ENCODE measurements at regions not wholly inside any gene's neighbourhood (a gene's known extent, or its start where the extent isn't known, plus 50 kb on each side); places are given as distances from the start of the nearest gene placed in this dataset.

DNA sequence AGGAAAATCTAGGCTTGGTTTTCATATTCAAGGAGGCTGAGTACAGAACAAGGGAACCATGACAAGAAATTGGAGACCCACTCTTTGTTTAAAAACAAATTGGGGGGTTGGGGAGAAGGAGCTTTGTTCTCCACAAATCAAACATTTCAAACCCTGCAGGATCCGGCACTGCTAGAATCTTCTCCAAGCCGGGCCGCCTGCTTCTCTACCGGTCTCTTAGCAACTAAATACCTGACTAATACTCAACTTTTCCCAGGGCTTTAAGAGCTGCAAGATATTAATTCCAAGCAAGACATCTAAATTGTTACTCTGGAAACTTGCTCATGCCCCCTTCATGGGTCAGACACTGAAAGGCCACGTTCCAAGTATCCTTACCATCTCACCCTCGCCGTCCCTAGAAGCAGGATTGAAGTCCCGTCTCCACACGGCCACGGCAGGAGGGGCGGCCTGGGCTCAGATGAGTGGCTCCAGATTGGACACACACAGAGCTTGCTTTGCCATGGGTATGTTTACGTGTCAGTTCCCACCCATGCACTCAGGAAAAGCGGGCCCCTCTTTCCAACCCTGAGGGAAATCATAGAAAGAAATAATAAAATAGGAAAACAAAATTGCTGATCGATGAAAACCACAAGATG is 126.4 kb upstream of the CDH4 start:
- no peak overlapping the region for H3K27ac Mint-ChIP-seq (ENCODE audit: unreplicated experiment)
- H3K4me1 Mint-ChIP-seq (ENCODE audit: unreplicated experiment): no peaks in the 10 kb centered on the region
- no peaks in the 10 kb centered on the region for H3K9me3 Mint-ChIP-seq (ENCODE audit: unreplicated experiment)
- no peaks in the 10 kb centered on the region for H3K36me3 Mint-ChIP-seq (ENCODE audit: unreplicated experiment)
- H3K4me3 Mint-ChIP-seq (ENCODE audit: unreplicated experiment): no peak overlapping the region
- TF ChIP-seq, protein P1, sequence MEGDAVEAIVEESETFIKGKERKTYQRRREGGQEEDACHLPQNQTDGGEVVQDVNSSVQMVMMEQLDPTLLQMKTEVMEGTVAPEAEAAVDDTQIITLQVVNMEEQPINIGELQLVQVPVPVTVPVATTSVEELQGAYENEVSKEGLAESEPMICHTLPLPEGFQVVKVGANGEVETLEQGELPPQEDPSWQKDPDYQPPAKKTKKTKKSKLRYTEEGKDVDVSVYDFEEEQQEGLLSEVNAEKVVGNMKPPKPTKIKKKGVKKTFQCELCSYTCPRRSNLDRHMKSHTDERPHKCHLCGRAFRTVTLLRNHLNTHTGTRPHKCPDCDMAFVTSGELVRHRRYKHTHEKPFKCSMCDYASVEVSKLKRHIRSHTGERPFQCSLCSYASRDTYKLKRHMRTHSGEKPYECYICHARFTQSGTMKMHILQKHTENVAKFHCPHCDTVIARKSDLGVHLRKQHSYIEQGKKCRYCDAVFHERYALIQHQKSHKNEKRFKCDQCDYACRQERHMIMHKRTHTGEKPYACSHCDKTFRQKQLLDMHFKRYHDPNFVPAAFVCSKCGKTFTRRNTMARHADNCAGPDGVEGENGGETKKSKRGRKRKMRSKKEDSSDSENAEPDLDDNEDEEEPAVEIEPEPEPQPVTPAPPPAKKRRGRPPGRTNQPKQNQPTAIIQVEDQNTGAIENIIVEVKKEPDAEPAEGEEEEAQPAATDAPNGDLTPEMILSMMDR (IDR thresholded peaks at IDR 0.05): no peak
- DNase-seq (ENCODE audit: extremely low spot score, unreplicated experiment): peak; percentile 76
- H3K27me3 Mint-ChIP-seq (ENCODE audit: unreplicated experiment): no peaks in the 10 kb centered on the region

DNA sequence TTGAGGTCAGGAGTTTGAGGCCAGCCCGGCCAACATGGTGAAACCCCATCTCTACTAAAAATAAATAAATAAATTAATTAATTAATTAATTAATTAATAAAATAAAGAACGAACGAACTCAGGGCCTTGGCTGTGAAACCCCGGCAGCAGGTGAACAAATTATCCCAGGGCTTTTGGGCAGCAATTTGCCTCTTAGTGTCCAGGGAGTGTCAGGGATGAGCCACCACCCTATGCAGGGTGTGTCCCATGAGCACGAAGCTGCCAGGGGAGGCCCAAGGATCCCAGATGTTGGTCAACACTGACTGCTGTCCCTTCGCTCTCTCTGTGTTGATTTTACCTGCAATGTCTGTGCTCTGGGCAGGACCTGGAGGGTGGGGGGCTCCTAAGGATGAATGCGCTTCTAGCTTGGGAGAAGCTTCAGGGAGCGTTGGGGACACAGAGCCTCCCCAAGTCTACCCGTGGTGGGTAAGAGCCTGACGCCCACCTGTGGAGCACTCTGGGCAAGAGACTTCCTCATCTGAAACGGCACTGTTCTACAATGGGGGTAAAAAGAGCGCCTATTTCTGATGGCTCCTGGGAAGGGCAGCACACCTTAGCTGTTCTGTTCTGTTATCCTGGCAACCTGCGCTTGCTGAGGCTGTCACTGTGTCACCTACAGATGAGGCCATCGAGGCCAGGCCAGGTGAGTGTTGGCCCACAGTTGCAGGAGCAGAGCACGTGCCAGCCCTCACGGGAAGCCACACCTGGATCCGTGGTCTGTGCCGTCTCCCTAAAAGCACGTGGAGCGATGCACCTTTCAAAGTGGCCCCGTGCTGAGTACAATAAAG is 125.5 kb upstream of the CDH4 start:
- Mint-ChIP-seq H3K27me3 (ENCODE audit: unreplicated experiment) (no peaks in the 10 kb centered on the region), H3K27ac (ENCODE audit: unreplicated experiment) (no peak overlapping the region), H3K9me3 (ENCODE audit: unreplicated experiment) (no peaks in the 10 kb centered on the region), H3K4me1 (ENCODE audit: unreplicated experiment) (no peaks in the 10 kb centered on the region), H3K4me3 (ENCODE audit: unreplicated experiment) (no peak overlapping the region), H3K36me3 (ENCODE audit: unreplicated experiment) (no peaks in the 10 kb centered on the region)
- DNase-seq (ENCODE audit: extremely low spot score, unreplicated experiment): peak; percentile 76
- TF ChIP-seq, protein P1 (IDR thresholded peaks at IDR 0.05): no peak

DNA sequence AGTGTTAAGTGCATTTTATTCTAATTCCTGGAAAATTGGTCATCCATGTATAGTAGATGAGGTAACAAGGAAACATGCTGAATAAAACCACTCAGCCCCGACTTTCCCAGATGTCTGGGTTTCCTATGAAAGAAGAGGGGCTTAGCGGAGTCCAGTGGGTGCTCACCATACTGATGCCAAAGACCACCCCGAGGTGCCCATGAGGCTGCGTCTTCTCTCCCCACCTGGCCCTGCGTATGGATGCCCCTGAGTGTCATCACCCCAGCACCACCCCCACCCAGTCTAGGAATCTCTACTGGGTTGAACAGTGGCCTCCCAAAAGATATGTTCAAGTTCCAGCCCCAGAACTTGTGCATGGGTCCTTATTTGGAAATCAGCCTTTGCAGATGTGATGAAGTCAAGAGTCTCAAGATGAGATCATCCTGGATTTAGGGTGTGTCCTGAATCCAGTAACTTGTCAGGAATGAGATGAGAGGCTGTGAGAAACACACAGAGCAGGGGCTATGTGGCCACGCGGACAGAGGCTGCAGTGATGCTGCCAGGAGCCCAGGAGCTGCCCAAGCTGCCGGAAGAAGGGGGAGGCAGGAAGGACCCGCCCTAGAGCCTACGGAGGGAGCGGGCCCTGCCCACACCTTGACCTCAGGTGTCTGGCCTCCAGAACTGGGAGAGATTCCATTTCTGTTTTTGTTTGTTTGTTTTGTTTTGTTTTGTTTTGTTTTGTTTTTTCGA is 124.6 kb upstream of the CDH4 start:
- DNase-seq (ENCODE audit: extremely low spot score, unreplicated experiment): peak; percentile 69
- Mint-ChIP-seq H3K36me3 (ENCODE audit: unreplicated experiment) (no peaks in the 10 kb centered on the region), H3K9me3 (ENCODE audit: unreplicated experiment) (no peaks in the 10 kb centered on the region), H3K27me3 (ENCODE audit: unreplicated experiment) (no peaks in the 10 kb centered on the region), H3K4me3 (ENCODE audit: unreplicated experiment) (no peak overlapping the region), H3K27ac (ENCODE audit: unreplicated experiment) (no peak overlapping the region), H3K4me1 (ENCODE audit: unreplicated experiment) (no peaks in the 10 kb centered on the region)
- TF ChIP-seq, protein P1 (IDR thresholded peaks at IDR 0.05): no peak

DNA sequence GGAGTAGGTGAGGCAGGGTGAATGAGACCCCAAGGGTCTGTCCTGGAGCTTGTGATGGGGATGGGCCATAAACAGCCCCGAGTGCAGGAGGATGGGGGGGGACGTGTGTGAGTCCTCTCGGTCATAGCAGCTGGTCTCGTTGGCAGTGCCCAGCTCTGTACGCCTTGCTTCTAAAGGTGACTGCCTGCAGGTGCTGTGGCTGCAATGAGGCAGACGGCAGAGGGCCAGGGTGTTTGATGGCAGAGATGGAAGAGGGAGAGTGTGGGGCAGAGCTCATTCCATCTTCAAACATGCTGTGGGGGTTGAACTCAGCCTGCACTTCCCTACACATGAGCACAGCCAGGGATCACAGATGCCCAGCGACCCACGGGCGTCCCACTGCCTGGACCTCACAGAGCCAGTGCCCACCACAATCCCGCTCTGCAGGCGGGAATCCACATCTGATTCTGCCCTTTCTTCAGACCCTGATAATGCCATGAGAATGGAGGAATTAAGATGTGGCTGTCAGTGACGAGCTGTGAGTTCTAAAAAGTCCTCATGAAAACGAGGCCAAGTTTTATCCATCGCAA is 123.3 kb upstream of the CDH4 start:
- DNase-seq (ENCODE audit: extremely low spot score, unreplicated experiment): no peak
- Mint-ChIP-seq H3K27me3 (ENCODE audit: unreplicated experiment) (no peaks in the 10 kb centered on the region), H3K27ac (ENCODE audit: unreplicated experiment) (no peak overlapping the region), H3K4me1 (ENCODE audit: unreplicated experiment) (no peaks in the 10 kb centered on the region), H3K4me3 (ENCODE audit: unreplicated experiment) (no peak overlapping the region), H3K9me3 (ENCODE audit: unreplicated experiment) (no peaks in the 10 kb centered on the region), H3K36me3 (ENCODE audit: unreplicated experiment) (no peaks in the 10 kb centered on the region)
- TF ChIP-seq, protein P1 (IDR thresholded peaks at IDR 0.05): no peak
